Activated T-cell treated with anti-CD3 and anti-CD28 coated beads for 48 hours (primary cell): ENCODE measurements at regions not wholly inside any gene's neighbourhood (a gene's known extent, or its start where the extent isn't known, plus 50 kb on each side); places are given as distances from the start of the nearest gene placed in this dataset.
"Not testable (repeated sequence)": the region's sequence is repeated elsewhere in the genome, so short reads cannot be mapped to it uniquely, and the experiment has no call there.

Experiments used
- DNase-seq: peaks from one replicate; pipeline ENCODE4 v3.0.0-alpha.2; 2020; ENCODE audit warnings: low read depth

DNA sequence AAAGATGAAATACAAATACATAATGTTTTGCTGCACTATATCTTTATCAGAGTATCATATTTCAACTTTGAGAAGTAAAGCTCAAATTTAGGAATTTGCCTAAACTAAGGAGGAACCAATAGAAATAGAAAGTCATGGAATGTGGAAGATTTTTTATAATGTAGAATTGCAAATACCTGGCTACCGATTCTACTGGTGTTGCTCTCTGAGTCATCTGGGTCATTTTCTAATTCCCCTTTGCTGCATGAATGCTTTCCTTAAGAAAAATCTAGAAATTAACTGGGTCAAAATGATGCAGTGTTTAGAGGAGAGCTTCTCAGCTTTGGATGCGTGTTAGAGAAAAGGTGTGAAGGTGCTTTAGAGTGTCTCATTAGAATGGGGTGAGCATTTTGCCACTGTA is 568.9 kb upstream of the ANKRD30A start:
- no peak for DNase-seq

DNA sequence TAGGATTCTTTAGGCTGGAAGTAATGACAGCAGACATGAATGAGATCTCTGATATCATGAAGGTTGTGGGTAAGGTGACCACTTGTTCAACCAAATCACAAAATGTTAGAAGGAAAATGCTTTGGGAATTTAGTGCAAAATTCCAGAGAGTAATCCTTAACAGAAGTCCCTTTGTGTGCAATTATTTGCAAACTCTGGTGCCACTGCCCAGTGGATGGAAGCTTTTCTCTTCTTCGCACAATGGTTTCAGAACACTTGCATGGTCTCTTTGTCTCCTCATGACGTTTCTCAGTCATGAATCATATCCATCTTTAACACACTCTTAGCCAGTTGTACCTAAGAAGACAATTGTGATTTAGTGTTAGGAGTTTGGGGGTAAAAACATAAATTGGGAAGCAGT is 570.4 kb upstream of the ANKRD30A start:
- DNase-seq, result no peak

DNA sequence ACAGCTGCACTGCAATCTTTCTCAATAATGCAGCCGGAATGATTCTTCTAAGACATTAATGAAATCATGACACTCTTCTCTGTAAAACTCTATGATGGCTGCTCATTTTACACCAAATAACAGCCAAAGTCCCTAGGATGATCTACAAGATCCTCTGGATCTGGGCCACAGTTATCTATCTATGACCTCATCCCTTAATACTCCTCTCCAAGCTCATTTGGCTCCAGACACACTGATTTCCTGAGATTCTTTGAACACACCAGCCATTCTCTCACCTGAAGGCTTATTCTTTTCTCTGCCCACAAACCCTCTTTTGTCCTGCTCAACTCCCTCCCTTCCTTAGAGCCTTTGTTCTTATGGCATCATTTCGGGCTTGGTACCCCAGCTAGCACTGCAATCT is 577.4 kb upstream of the ANKRD30A start:
- DNase-seq, result no peak

DNA sequence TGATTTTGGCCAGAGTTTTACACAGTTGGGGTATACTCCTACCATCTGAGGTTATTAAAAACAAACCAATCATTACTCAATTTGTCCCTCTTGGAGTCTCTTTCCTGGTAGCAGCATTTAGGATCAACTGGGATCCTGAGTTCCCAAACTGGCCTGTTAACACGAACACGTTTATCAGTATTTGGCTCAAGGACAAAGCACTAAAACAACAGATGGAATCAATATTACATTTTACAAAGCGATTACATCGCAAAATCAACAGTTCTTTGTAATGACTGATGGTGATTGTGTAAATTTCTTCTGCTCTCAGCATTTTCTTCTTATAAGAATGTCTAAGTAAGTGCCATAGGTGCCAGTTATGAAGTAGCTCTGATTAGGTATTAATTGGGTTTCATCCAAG is 582.9 kb upstream of the ANKRD30A start:
- DNase-seq, result no peak

DNA sequence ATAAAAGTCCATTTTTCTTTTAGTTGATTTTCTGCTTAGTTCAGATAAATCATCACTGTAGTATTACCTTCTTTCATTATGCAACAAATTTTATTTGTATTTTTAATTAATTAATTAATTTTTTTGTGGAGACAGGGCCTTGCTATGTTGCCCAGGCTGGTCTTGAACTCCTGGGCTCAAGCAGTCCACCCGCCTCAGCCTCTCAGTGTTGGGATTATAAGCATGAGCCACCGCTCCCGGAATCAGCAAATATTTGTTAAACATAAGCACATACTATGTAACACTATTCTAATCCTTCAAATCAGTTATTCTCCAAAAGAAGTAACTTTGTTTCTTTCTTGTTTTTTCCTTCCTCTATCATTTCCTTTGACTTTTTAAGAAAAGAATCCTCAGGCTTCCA is 584.8 kb upstream of the ANKRD30A start:
- DNase-seq, result no peak

DNA sequence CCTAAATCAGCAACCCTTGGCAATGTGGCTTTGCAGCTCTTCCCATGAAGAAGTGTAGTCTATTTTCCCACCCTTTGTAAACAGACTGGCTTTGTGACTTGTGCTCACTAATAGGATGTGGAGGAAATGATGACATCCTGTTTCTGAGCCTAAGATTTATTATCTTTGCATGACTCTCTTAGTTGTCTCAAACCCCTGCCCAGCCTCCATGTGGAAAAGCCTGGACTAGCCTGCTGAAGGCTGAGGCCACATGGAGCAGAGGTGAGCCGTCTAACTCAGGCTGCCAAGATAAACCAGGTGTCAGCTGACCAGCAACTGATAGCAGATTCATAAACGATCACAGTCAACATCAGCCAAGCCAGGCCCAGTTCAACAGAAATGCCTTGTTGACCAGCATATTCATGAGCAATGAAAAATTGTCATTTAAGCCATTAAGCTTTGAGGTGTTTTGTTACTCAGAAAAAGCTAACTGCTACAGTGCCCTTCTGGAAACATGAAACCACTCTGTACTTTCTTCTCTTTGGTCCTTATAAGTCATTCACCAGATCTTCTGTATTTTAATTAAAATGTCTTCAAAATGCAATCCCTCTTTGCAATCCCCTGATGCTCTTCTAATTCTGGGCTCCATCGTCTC is 586.3 kb upstream of the ANKRD30A start:
- no peak for DNase-seq

DNA sequence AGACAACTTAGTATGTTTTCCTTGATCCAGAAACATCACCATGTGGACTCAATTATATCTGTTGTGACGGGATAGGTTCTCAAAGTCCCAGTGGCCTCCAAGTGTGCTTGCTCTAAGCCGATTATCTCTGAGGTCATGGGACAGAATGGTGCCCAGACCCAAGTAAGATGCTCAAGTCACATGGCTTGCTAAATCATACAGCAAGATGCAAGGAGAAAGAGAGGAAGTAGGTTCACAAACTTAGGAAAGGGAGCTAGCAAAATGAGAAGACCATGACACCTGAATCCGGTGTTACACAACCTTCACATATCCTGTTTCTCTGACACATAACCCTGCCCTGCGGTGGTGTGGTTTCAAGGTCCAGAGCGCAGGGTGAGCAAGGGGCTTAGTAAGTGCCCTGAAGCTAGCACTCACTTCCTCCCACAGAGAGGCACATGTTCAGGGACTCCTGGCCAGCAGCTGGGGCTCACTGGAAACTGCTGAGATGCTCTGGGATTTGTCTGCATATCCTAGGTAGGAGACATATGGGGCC is 590.9 kb upstream of the ANKRD30A start:
- no peak for DNase-seq

DNA sequence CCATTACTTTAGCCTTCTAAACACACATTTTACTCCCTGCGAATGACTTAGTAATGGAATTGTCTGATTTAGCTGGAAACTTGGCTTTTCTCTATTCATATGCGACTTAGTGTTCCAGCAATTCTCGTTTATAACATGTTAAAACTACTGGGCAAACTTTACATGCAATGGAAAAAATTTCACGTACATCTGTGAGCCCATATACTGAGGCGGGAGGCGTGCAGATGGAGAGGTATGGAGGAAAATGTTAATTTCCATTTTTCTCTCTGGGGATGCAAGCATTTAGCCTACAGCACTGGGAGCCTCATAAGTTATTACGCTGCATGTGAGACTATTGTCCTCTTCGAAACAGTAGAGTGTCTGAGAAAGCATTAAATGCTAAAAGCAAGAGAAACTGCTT is 591.5 kb upstream of the ANKRD30A start:
- no peak for DNase-seq

DNA sequence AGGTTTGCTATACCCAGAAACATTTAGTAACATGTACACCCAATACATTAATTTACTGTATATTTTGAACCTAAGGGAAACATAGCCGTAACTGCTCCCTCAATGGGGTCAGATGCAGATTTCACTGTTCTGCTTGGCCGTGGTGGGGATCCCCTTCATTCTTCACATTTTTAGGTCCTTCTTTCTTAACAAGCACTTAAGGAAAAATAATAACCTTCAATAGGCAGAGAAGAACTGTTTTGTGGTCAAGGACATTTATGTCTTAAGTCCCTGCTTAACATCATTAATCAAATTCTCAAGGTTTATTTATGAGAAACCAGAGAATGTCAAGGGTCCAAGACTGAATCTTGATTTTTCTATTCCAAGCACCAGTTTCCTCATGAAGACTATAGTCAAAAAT is 592.1 kb upstream of the ANKRD30A start:
- no peak for DNase-seq

DNA sequence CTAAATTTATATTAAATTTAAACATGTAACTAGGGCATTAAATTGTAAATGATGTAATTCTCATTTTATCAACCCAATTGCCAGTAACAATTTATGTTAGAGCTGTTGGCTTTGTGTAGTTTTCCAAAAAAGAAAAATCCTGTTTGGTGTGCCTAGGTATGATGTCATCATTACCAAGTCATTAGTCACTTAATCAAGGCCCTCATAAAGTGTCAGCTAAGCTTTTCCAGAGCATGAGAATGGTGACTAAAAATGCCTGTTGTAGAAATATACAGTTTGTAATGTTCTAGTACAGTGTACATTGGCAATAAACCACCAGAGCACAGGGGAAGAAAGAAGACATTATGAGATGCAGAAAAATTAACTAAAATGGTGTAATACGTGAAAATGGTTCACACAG is 593.8 kb upstream of the ANKRD30A start:
- DNase-seq, result no peak

DNA sequence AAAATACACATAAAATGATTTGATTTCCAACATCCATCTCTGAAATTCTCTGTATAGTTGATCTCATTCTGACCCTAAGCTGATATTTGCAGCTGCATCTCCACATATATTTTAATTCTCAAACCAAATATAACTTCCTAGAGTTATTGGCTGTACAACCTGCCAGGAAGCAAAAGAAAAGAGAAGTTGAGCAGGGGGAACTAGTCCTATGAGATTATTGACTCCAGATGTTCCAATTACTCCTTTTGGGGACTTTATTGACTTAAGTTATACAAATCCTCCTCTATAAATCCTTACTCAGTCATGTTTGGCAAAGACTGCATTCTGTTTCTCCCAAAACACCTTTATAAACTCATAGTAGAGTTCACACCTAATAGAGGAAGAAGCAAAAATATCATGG is 599.4 kb upstream of the ANKRD30A start:
- no peak for DNase-seq

DNA sequence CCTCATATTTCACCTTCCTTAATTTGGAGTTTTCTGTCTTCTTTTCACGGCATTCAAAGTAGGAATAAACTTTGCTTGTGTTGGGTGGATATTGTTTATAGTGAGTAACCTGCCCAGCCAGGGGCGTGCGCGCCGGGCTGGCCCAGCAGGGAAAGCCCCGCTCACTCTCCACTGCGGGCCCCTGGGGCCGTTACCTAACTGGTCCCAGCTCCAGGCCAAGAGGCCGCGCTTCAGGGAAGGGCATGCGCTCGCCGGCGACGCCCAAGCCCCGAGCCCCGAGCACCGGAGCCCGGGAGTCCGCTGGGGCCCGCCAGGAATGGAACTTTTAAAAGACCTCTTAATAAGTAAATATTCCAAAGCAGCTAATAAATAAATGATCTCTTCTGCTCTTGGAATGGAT is 601.3 kb upstream of the ANKRD30A start:
- DNase-seq, result not testable (repeated sequence)

DNA sequence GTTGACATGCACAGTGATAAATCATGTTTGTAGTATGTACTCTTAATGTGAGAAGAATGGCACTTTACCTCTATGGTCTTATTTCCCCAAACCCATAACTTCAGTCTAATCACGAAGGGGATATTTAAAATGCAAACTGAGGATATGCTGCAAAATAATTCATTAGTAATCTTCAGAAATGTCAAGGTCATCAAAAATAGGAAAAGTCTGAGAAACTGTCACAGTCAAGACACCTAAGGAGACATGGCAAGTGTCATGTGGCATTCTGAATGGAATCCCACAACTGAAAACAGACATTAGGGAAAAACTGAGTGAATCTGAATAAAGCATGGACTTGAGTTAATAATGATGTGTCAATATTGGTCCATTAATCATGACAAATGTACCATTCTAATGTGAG is 605.5 kb upstream of the ANKRD30A start:
- DNase-seq, result no peak

DNA sequence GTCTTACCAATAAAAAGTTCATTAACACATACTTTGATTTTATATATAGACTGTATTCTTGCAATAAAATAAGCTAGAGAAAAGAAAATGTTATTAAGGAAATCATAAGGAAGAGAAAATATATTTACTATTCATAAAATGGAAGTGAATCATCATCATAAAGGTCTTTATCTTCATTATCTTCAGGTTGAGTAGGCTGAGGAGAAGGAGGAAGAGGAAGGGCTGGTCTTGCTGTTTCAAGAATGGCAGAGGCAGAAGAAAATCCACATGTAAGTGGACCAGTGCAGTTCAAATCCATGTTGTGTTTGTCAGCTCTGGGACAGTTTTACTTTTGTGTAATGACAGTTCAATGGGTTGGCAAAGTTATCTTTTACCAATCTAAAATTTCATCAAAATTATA is 609.1 kb upstream of the ANKRD30A start:
- DNase-seq, result no peak

DNA sequence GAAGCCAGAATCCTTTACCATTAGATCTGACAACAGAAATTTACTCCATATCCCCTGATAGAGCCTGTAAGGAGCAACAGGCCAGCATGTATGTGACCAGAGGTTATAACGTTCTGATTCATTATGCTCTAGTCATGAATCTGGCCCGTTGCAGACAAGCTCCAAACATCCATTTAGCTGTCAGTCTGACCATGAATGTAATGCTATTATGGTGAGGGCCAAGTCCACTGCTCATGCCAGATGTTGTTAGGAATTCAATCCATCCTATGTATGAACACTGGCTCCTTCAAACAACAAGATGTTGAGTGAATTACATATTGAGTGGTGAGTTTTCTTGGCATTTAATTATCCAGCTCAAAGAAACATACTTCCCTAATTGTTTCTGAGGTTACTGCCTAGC is 610.1 kb upstream of the ANKRD30A start:
- no peak for DNase-seq

DNA sequence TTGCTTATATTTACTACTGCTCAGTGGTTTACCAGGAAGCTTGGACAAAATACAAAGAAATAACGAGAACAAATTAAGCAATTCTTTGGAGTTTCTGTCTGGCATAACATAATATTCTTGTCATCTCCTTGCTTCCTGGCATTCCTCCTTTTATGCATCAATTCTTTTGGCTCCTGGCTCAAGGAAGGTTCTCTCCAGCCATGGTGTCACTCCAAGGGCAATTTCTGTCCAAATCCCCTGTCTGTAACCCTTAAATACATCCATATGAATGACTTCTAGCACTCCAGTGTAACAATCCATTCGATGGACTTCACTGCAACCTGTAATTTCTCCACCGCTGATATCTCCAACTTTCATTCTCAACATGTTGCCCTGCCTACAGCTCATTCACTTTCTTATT is 617.7 kb upstream of the ANKRD30A start:
- no peak for DNase-seq

DNA sequence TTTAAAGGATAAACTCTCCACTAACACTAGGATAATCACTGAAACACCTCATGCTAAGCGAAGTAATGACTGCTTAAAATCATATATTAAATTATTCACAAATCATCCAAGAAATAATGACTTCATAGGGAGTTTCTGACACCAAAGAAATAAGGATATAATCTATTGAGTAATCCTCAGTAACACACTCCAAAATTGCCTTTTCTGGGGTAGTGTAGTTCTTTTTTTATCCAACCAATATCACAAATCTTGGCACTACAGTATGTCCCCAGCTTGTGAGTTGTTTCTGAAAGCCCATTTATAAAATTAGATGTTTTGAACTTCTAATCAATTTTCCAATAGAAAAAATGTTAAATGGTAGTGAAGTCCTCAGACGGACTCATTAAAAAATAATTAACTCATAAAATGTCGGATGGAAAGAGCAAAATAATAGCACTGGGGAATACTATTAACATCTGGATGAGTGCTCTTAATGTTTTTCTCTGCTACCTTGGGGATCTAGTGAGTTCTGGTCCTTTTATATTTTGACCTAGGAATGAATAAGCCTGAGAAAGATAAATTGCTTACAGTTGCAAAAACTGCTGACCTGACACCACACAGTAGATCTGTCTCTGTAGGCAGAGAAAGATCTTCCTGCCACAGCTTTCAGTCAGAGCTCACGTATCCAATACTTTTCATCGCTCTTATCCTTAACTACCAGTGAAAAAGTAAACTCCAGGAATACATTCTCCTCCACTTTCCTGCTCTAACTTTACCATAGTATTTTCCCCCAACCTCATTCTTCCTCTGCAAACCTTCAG is 618.5 kb upstream of the ANKRD30A start:
- no peak for DNase-seq

DNA sequence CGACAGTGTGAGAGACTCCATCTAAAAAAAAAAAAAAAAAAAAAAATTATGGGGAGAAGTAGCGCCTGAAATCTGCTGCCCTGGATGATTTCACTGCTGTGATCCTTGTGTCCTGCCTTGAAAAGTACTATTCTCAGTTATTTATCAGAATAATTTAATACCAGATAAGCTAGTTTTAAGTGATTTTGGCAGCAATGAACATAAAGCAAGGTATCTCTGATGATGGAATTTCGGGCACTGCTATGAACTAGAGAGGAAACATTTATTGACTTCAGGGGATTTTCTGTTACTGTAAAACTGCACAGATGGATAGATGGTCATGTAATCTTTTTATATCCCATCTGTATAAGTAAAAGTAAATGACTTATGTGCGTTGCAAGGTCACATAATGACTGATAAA is 619.1 kb upstream of the ANKRD30A start:
- no peak for DNase-seq

DNA sequence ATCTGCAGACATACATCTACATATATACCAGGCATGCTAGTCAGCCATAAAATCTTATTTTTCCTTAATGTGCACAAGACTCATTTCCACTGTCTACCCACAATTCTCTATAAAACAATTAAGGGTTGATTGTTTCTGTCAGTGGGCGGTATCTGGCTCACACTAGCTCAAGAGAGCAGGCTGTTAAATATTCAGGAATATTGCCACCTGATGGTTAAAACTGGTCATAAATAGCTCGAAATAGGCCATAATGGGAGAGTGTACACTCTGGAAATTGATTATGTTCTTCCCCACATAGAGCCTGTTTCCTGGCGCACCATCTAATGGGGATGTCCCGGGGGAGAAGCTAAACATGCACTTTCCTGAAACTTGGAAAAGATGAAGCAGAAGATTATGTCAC is 620.6 kb upstream of the ANKRD30A start:
- DNase-seq, result no peak

DNA sequence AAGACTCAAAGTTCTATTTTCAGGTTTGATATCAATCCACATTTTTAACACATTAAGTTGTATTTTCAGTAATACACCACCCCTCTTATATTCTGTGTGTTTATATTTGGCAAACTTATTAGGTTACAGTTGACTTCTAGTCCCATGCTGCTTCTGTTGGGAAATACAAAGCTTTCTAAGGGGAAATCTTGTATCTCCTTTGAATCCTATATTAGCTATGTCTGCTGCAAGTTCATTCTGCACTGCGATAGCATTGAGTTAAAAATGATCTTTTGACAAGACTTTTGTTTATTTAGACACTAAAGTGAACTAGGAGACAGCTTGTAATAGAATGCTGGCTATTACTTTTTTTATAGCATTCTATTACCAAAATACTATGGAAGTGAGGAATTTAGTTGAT is 625.1 kb upstream of the ANKRD30A start:
- DNase-seq, result no peak

DNA sequence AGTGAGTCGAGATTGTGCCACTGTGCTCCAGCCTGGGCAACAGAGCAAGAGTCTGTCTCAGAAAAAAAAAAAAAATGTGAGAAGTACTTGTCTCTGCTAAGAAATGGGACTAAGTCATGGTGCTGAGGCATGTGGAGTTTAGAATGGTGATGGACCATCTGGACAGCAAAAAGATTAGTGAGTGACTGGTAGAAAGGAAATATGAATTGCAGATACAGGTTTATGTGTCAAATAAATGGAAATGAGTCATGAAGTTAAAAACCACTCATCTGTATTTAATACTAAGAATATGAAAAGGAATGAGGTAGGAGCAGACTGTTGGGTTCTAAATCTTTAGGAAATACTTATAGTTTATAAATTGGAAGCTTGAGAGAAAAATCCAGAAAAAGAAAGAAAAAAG is 625.7 kb upstream of the ANKRD30A start:
- no peak for DNase-seq

DNA sequence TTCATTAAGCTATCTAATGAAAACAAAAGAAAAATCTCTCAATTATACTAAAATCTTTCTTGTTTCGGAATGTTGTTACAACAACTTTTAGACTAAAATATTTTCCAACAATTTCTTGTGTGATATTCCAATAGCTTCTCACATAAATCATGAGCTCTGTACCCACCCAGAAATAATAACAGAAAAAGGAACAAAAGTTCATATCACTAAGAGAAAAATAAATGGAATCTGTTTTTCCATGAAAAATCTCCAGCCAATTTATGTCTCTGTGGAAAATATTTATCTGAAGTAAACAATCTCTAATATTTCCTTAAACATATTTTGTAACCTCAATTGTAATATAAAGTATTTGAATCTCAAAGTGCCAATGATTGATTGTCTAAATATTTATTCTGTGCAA is 628.6 kb upstream of the ANKRD30A start:
- no peak for DNase-seq

DNA sequence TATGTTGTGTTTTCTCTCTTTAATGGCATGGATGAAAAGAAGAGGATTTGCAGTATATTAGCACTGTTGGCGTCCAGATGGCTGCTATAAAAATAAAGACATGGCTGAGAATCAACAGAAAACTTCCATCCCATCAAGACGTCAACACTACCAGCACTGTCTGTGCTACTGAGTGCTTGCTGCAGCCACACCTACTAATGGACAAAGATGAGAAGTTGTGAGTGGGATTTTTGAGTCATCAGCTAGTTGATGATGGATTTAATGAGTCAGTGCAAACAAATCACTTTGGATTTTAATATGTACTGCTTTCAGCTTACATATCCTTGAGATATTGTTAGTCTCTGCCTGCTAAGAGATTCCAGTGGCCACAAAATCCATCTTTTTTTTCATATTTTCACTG is 631.0 kb upstream of the ANKRD30A start:
- no peak for DNase-seq

DNA sequence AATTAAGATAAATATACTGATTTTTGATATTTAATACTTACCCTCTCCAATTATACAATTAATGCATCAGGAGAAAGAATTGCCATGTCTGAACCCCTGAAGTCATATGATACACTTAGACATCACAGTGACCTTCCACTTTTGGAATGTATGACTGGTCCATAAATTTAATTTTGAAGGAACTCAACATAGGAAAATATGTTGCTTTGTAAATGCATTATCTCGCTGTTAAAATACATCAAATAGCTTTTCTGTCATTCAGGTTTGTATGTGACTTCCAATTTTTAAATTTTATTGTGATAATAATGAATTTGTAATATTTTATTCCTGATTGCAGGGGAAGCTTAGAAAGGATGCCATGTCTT is 631.9 kb upstream of the ANKRD30A start:
- no peak for DNase-seq
